GM13977 (cell line): ENCODE measurements at regions not wholly inside any gene's neighbourhood (a gene's known extent, or its start where the extent isn't known, plus 50 kb on each side); places are given as distances from the start of the nearest gene placed in this dataset.

ENCODE experiments used
- DNase-seq: peaks from one replicate; pipeline ENCODE4 v3.0.0; 2012; ENCODE audit warnings: low spot score
- CTCF ChIP-seq: IDR thresholded peaks from 2 replicates; pipeline ENCODE4 v1.5.1; 2012; ENCODE audit warnings: mild to moderate bottlenecking, control low read depth; ENCODE audit not compliant: insufficient read depth; ENCODE audit errors: extremely low read depth, missing control alignments
- in situ Hi-C: fragments of 300-500 bp; cut with MboI; formaldehyde crosslinking; loops from one replicate; pipeline ENCODE4 v1.12.0; 2022; ENCODE audit warnings: low sequenced_read_pairs, low pct_unique_long_range_greater_than_20kb, mixed read lengths, inconsistent platforms; ENCODE audit not compliant: unreplicated experiment

GRCh38 chr13:33996636-33997035, 178.7 kb downstream of the RFC3 start:
- in situ Hi-C loops = no loop called here
- no peak for TF ChIP-seq CTCF
- no peak for DNase-seq

GRCh38 chr13:33997574-33997973, 179.6 kb downstream of the RFC3 start:
- no peak for TF ChIP-seq CTCF
- no peak for DNase-seq
- in situ Hi-C loops = no loop called here

GRCh38 chr13:33999811-34000605, 182.1 kb downstream of the RFC3 start:
- TF ChIP-seq CTCF = no peak
- no peak for DNase-seq
- in situ Hi-C loops = no loop called here

GRCh38 chr13:34000955-34001354, 183.0 kb downstream of the RFC3 start:
- no peak for TF ChIP-seq CTCF
- in situ Hi-C loops = no loop called here
- no peak for DNase-seq

DNA sequence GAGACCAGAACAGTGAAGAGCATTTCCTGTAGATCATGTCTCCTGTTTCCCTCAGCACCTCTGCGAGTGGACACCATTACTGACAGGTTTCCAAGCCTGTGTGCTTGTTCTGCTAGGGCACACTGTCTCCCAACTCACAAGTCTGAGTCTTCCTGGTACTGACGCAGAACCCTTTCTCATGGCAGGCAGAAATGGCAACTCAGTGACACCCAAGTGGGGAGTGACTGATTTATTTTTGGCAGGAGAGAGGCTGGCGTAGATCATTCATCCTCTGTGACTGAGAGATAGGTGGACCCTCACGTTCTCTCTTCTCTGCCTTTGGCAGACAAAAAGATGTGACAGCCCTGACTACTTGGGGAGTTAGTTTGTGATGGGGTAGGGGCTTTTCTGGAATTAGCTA, 183.4 kb downstream of the RFC3 start:
- in situ Hi-C loops = no loop called here
- no peak for TF ChIP-seq CTCF
- no peak for DNase-seq

GRCh38 chr13:34002141-34002540, 184.2 kb downstream of the RFC3 start:
- in situ Hi-C loops = no loop called here
- TF ChIP-seq CTCF = no peak
- no peak for DNase-seq
